ENCODE measurements at regions not wholly inside any gene's neighbourhood (a gene's known extent, or its start where the extent isn't known, plus 50 kb on each side); places are given as distances from the start of the nearest gene placed in this dataset.

DNA sequence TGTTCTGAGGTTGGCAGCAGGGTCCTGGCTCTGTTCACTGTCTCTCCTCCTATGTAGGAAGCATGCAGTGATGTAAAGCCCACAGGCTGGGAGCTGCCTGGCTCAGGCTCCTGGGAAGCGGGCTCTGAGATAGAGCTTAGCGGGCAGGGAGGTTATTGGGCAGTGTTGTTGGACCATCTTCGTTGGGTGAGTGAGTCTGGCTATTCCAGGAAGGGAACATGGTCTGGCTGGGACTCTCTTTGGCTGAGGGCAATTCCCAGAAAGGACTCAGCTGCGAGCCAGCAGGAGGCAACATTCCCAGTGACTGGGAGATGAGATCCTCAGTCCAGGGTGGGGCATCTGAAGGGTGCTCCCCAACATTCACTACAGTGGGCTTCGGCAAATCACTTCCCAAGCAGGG lies 96.2 kb downstream of the CCDC185 start:
- no peak for DNase-seq

DNA sequence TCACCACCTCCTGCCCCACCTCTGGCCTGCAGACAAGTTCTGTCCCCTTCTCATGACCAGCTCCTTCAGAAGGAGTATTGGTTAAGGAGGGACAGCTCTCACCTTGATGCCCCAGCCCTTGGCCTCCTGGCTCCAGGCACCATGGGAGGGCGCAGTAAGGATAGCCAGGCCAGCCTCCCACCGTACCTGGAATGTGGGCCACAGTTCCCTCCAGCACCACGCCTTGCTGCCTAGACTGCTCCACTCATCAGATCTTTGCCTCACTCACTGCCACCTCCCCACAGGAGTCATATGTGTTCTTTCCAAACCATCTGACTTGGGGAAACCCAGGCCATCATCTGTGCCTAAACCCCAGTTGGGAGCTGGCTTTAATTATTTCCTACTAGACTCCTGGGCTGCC lies 97.0 kb downstream of the CCDC185 start:
- DNase-seq: no peak
